GM12872 (cell line): ENCODE measurements at regions not wholly inside any gene's neighbourhood (a gene's known extent, or its start where the extent isn't known, plus 50 kb on each side); places are given as distances from the start of the nearest gene placed in this dataset.
A peak's percentile ranks its signal among the peaks of the same experiment; 100 is the strongest.

Experiments used
- CTCF ChIP-seq: IDR thresholded peaks from 3 replicates; pipeline ENCODE4 v1.5.1; 2011; ENCODE audit warnings: low read depth, mild to moderate bottlenecking, low read length, moderate library complexity; ENCODE audit not compliant: insufficient read depth

GRCh38 chr1:194342484-194343262, 1156.3 kb upstream of the B3GALT2 start:
- TF ChIP-seq CTCF, result peak; percentile 45; the same call in 2 of the 3 replicates

GRCh38 chr1:194341587-194341986, 1155.2 kb upstream of the B3GALT2 start:
- TF ChIP-seq CTCF, result no peak

GRCh38 chr1:194339471-194339870, 1153.1 kb upstream of the B3GALT2 start:
- no peak for TF ChIP-seq CTCF

- no peak for TF ChIP-seq CTCF
Observed at GRCh38 chr1:194338241-194338948, 1152.0 kb upstream of the B3GALT2 start.

GRCh38 chr1:194333240-194333639, 1146.8 kb upstream of the B3GALT2 start:
- no peak for TF ChIP-seq CTCF

GRCh38 chr1:194331758-194332157, 1145.3 kb upstream of the B3GALT2 start:
- TF ChIP-seq CTCF, result no peak

GRCh38 chr1:194322751-194323150, 1136.3 kb upstream of the B3GALT2 start:
- TF ChIP-seq CTCF, result no peak
